HepG2 (cell line): ENCODE measurements at regions not wholly inside any gene's neighbourhood (a gene's known extent, or its start where the extent isn't known, plus 50 kb on each side); places are given as distances from the start of the nearest gene placed in this dataset.

Experiments used
- CREB1 ChIP-seq, 2 experiments: fragments of 450-650 bp in 1 of 2; IDR thresholded peaks; 2 replicates each; pipeline ENCODE4 v1.6.1; 2016 to 2017; ENCODE audit warnings: control low read depth in 1 of 2, mild to moderate bottlenecking in 1 of 2, missing compliant biosample characterization in 1 of 2, missing genetic modification characterization in 1 of 2
- HOMEZ ChIP-seq: IDR thresholded peaks from 2 replicates; pipeline ENCODE4 v1.6.1; 2016; ENCODE audit warnings: low read depth
- KAT8 ChIP-seq: IDR thresholded peaks from 2 replicates; pipeline ENCODE4 v1.6.1; 2016; ENCODE audit warnings: missing genetic modification reagents, missing compliant biosample characterization
- PBX2 ChIP-seq: IDR thresholded peaks from 2 replicates; pipeline ENCODE4 v1.6.1; 2016; ENCODE audit warnings: control low read depth
- ZFP41 ChIP-seq: sonication (generic); formaldehyde crosslinking; IDR thresholded peaks from 2 replicates; pipeline ENCODE4 v1.4.0; 2020; ENCODE audit warnings: mild to moderate bottlenecking, missing genetic modification reagents, borderline replicate concordance
- ZKSCAN1 ChIP-seq: fragments of 150-350 bp; IDR thresholded peaks from 2 replicates; pipeline ENCODE4 v1.6.1; 2014; ENCODE audit warnings: low read length
- ZSCAN29 ChIP-seq: sonication (generic); formaldehyde crosslinking; conservative IDR thresholded peaks from 2 replicates; pipeline ENCODE4 v1.4.0; 2020; ENCODE audit warnings: mild to moderate bottlenecking, missing genetic modification reagents

- TF ChIP-seq CREB1 (IDR thresholded peaks at IDR 0.05): no peak
- TF ChIP-seq CREB1 (CRISPR knock-in tag; IDR thresholded peaks at IDR 0.05): no peak
- no peak for TF ChIP-seq ZKSCAN1
- no peak for TF ChIP-seq ZSCAN29 (CRISPR knock-in tag)
- TF ChIP-seq ZFP41 (CRISPR knock-in tag): no peak
- no peak for TF ChIP-seq HOMEZ
- TF ChIP-seq KAT8: no peak
- TF ChIP-seq PBX2 (CRISPR knock-in tag): no peak
Measured at GRCh38 chr2:172370821-172371455, 56.4 kb upstream of the ITGA6 start.
